DOHH2 (cell line): ENCODE measurements at regions not wholly inside any gene's neighbourhood (a gene's known extent, or its start where the extent isn't known, plus 50 kb on each side); places are given as distances from the start of the nearest gene placed in this dataset.

Experiments
- H3F3A ChIP-seq: fragments of 200-600 bp; sonication (generic), shearing (Covaris generic); 2 replicates; pipeline ENCODE4 v1.6.0; 2016; ENCODE audit warnings: antibody characterized with exemption, mild to moderate bottlenecking; ENCODE audit not compliant: control insufficient read depth, insufficient read depth
- H3K27ac ChIP-seq: fragments of 200-600 bp; sonication (generic); 2 replicates; pipeline ENCODE4 v1.5.1; 2014; ENCODE audit warnings: low read depth, mild to moderate bottlenecking, low read length, moderate library complexity
- H3K27me3 ChIP-seq: fragments of 200-600 bp; sonication (generic); 2 replicates; pipeline ENCODE4 v1.6.1; 2014; ENCODE audit warnings: mild to moderate bottlenecking, low read length, mixed read lengths; ENCODE audit not compliant: control insufficient read depth
- H3K36me3 ChIP-seq: fragments of 200-600 bp; sonication (generic); 2 replicates; pipeline ENCODE4 v1.6.1; 2014; ENCODE audit warnings: mild to moderate bottlenecking, low read length, moderate library complexity, mixed read lengths; ENCODE audit not compliant: control insufficient read depth
- H3K4me1 ChIP-seq: fragments of 200-600 bp; sonication (generic); 2 replicates; pipeline ENCODE4 v1.6.1; 2014; ENCODE audit warnings: mild to moderate bottlenecking, low read length, mixed read lengths; ENCODE audit not compliant: control insufficient read depth
- H3K4me2 ChIP-seq: fragments of 200-600 bp; sonication (generic); 2 replicates; pipeline ENCODE4 v1.6.0; 2014; ENCODE audit warnings: mild to moderate bottlenecking, low read length, moderate library complexity
- H3K4me3 ChIP-seq: fragments of 200-600 bp; sonication (generic); 2 replicates; pipeline ENCODE4 v1.5.1; 2014; ENCODE audit warnings: mild to moderate bottlenecking, low read length, mixed read lengths
- H3K79me2 ChIP-seq: fragments of 200-600 bp; sonication (generic); 2 replicates; pipeline ENCODE4 v1.6.1; 2014; ENCODE audit warnings: mild to moderate bottlenecking, low read length, mixed read lengths; ENCODE audit not compliant: control insufficient read depth
- H3K9me2 ChIP-seq: fragments of 200-600 bp; sonication (generic); replicated peaks from 2 replicates; pipeline ENCODE4 v1.6.1; 2014; ENCODE audit warnings: mild to moderate bottlenecking, low read length, mixed read lengths; ENCODE audit not compliant: control insufficient read depth
- H3K9me3 ChIP-seq: fragments of 200-600 bp; sonication (generic); 2 replicates; pipeline ENCODE4 v1.6.1; 2014; ENCODE audit warnings: antibody characterized with exemption, low read length, mixed read lengths; ENCODE audit not compliant: control insufficient read depth, insufficient read depth
- H4K20me1 ChIP-seq: fragments of 200-600 bp; sonication (generic); 2 replicates; pipeline ENCODE4 v1.6.0; 2014; ENCODE audit warnings: low read depth, mild to moderate bottlenecking, antibody characterized with exemption, low read length, moderate library complexity; ENCODE audit not compliant: control insufficient read depth, insufficient read depth
- CTCF ChIP-seq: fragments of 200-600 bp; sonication (generic); IDR thresholded peaks from one replicate; pipeline ENCODE4 v1.5.1; 2014; ENCODE audit warnings: antibody characterized with exemption, mild to moderate bottlenecking, low read depth, low read length; ENCODE audit not compliant: poor library complexity, severe bottlenecking
- EZH2phosphoT487 ChIP-seq: fragments of 200-600 bp; sonication (generic); IDR thresholded peaks from 2 replicates; pipeline ENCODE4 v1.6.1; 2017; ENCODE audit warnings: borderline replicate concordance, mild to moderate bottlenecking, antibody characterized with exemption, low read length, moderate library complexity, mixed read lengths

- H4K20me1 ChIP-seq, result no peaks in the 10 kb centered on the region
- no peaks in the 10 kb centered on the region for H3K27me3 ChIP-seq
- TF ChIP-seq EZH2phosphoT487 (no peak), CTCF (no peak)
- no peaks in the 10 kb centered on the region for H3K4me1 ChIP-seq
- no peaks in the 10 kb centered on the region for H3F3A ChIP-seq
- no peaks in the 10 kb centered on the region for H3K36me3 ChIP-seq
- no peak overlapping the region for H3K4me2 ChIP-seq
- H3K9me2 ChIP-seq, result no peaks in the 10 kb centered on the region
- H3K27ac ChIP-seq, result no peak overlapping the region
- H3K4me3 ChIP-seq, result no peak overlapping the region
- no peaks in the 10 kb centered on the region for H3K9me3 ChIP-seq
- no peaks in the 10 kb centered on the region for H3K79me2 ChIP-seq
These were observed 175.3 kb upstream of the HS3ST3A1 start for GRCh38 chr17:13777003-13777402.

GRCh38 chr17:13784434-13785095, 182.8 kb upstream of the HS3ST3A1 start:
- Histone ChIP-seq H3K27me3 (no peaks in the 10 kb centered on the region), H3K27ac (no peak overlapping the region), H3K79me2 (no peaks in the 10 kb centered on the region), H4K20me1 (no peaks in the 10 kb centered on the region), H3K9me3 (no peaks in the 10 kb centered on the region), H3K36me3 (no peaks in the 10 kb centered on the region), H3F3A (no peaks in the 10 kb centered on the region), H3K9me2 (no peaks in the 10 kb centered on the region), H3K4me3 (no peak overlapping the region), H3K4me2 (no peak overlapping the region), H3K4me1 (no peaks in the 10 kb centered on the region)
- no peak for TF ChIP-seq CTCF
- TF ChIP-seq EZH2phosphoT487, result no peak

- no peak overlapping the region for H3K4me2 ChIP-seq
- no peaks in the 10 kb centered on the region for H3F3A ChIP-seq
- no peaks in the 10 kb centered on the region for H3K79me2 ChIP-seq
- no peak overlapping the region for H3K4me3 ChIP-seq
- no peaks in the 10 kb centered on the region for H3K27me3 ChIP-seq
- TF ChIP-seq EZH2phosphoT487 (no peak), CTCF (no peak)
- H3K27ac ChIP-seq, result no peak overlapping the region
- H4K20me1 ChIP-seq, result no peaks in the 10 kb centered on the region
- no peaks in the 10 kb centered on the region for H3K36me3 ChIP-seq
- H3K9me3 ChIP-seq, result no peaks in the 10 kb centered on the region
- H3K4me1 ChIP-seq, result no peaks in the 10 kb centered on the region
- no peaks in the 10 kb centered on the region for H3K9me2 ChIP-seq
These were observed 184.4 kb upstream of the HS3ST3A1 start for GRCh38 chr17:13785981-13786598.
